ENCODE measurements at regions not wholly inside any gene's neighbourhood (a gene's known extent, or its start where the extent isn't known, plus 50 kb on each side); places are given as distances from the start of the nearest gene placed in this dataset.

- Histone ChIP-seq H3K4me3 (no peak overlapping the region), H3K9me3 (no peaks in the 10 kb centered on the region), H3K27ac (no peak overlapping the region), H3K4me1 (replicated peaks) (no peaks in the 10 kb centered on the region), H3K36me3 (no peaks in the 10 kb centered on the region), H3K27me3 (replicated peaks; ENCODE audit: insufficient read depth) (no peaks in the 10 kb centered on the region)
- DNase-seq (ENCODE audit: low spot score), result no peak
- TF ChIP-seq CTCF (IDR thresholded peaks at IDR 0.05), result no peak
- TF ChIP-seq POLR2A (IDR thresholded peaks at IDR 0.05), result no peak
- TF ChIP-seq POLR2AphosphoS5 (IDR thresholded peaks at IDR 0.05), result no peak
- intact Hi-C loops (cut with DNase I), result no loop called here
- WGBS, result 95% methylated on average over 5 of the region's 5 CpGs
These were observed 104.9 kb upstream of the EDEM3 start for GRCh38 chr1:184859381-184860105.

GRCh38 chr1:184858288-184858687 lies 103.6 kb upstream of the EDEM3 start:
- H3K4me3 ChIP-seq, result no peak overlapping the region
- no peaks in the 10 kb centered on the region for H3K9me3 ChIP-seq
- no peaks in the 10 kb centered on the region for H3K36me3 ChIP-seq
- no peak overlapping the region for H3K27ac ChIP-seq
- DNase-seq (ENCODE audit: low spot score), result no peak
- WGBS, result 57% methylated on average over 3 of the region's 3 CpGs
- no peak for TF ChIP-seq CTCF (IDR thresholded peaks at IDR 0.05)
- no peak for TF ChIP-seq POLR2A (IDR thresholded peaks at IDR 0.05)
- no peak for TF ChIP-seq POLR2AphosphoS5 (IDR thresholded peaks at IDR 0.05)
- intact Hi-C loops (cut with DNase I), result no loop called here
- no peaks in the 10 kb centered on the region for H3K27me3 ChIP-seq (replicated peaks; ENCODE audit: insufficient read depth)
- no peaks in the 10 kb centered on the region for H3K4me1 ChIP-seq (replicated peaks)

GRCh38 chr1:184854496-184855140 lies 100.0 kb upstream of the EDEM3 start:
- Histone ChIP-seq H3K4me1 (replicated peaks) (no peaks in the 10 kb centered on the region), H3K9me3 (no peaks in the 10 kb centered on the region), H3K36me3 (no peaks in the 10 kb centered on the region), H3K4me3 (no peak overlapping the region), H3K27ac (no peak overlapping the region), H3K27me3 (replicated peaks; ENCODE audit: insufficient read depth) (no peaks in the 10 kb centered on the region)
- TF ChIP-seq POLR2AphosphoS5 (IDR thresholded peaks at IDR 0.05) (no peak), POLR2A (IDR thresholded peaks at IDR 0.05) (no peak), CTCF (IDR thresholded peaks at IDR 0.05) (no peak)
- no peak for DNase-seq (ENCODE audit: low spot score)
- WGBS, result 85% methylated on average over 1 of the region's 1 CpG
- intact Hi-C loops (cut with DNase I), result no loop called here

GRCh38 chr1:184854036-184854435 lies 99.4 kb upstream of the EDEM3 start:
- Histone ChIP-seq H3K27me3 (replicated peaks; ENCODE audit: insufficient read depth) (no peaks in the 10 kb centered on the region), H3K27ac (no peak overlapping the region), H3K4me3 (no peak overlapping the region), H3K4me1 (replicated peaks) (no peaks in the 10 kb centered on the region), H3K9me3 (no peaks in the 10 kb centered on the region), H3K36me3 (no peaks in the 10 kb centered on the region)
- DNase-seq (ENCODE audit: low spot score), result no peak
- intact Hi-C loops (cut with DNase I), result no loop called here
- 94% methylated on average over 1 of the region's 1 CpG for WGBS
- TF ChIP-seq POLR2A (IDR thresholded peaks at IDR 0.05) (no peak), CTCF (IDR thresholded peaks at IDR 0.05) (no peak), POLR2AphosphoS5 (IDR thresholded peaks at IDR 0.05) (no peak)

All from prostate gland (tissue), 2 donors.